IMR-90 (cell line): ENCODE measurements at regions not wholly inside any gene's neighbourhood (a gene's known extent, or its start where the extent isn't known, plus 50 kb on each side); places are given as distances from the start of the nearest gene placed in this dataset.

Experiments used
- ATAC-seq: fragments of 200-7000 bp; cut with Tn5 transposase; 2 replicates; pipeline ENCODE4 v1.9.1; 2020; ENCODE audit warnings: low read depth, mild to moderate bottlenecking, moderate library complexity
- BruUV-seq: library from RNA; stranded (reverse); fragments of 400-500 nt; replicated peaks from 2 replicates; lab custom pipeline; 2021; lab: Mats Ljungman, UMichigan
- CTCF ChIA-PET: fragments of 300-600 bp; formaldehyde crosslinking; extraction: SDS; loops from one replicate; lab custom pipeline; 2021; ENCODE audit warnings: antibody characterized with exemption; lab: Yijun Ruan, JAX
- POLR2A ChIA-PET: fragments of 300-600 bp; sonication (Branson Sonifier 250); formaldehyde crosslinking; loops from one replicate; lab custom pipeline; 2022; ENCODE audit warnings: antibody characterized with exemption; ENCODE audit not compliant: unreplicated experiment; lab: Charles Lee
- DNase-seq: peaks from one replicate; pipeline ENCODE4 v3.0.0; 2013
- H2AFZ ChIP-seq: replicated peaks from 2 replicates; pipeline ENCODE3; 2013; ENCODE audit warnings: low read length, mild to moderate bottlenecking; ENCODE audit not compliant: poor library complexity
- H2AK5ac ChIP-seq: 2 replicates; pipeline ENCODE4 v1.6.1; 2013; ENCODE audit warnings: low read depth, low read length, inconsistent platforms
- H2AK9ac ChIP-seq: replicated peaks from 2 replicates; pipeline ENCODE3; 2013; ENCODE audit warnings: mild to moderate bottlenecking, low read depth, low read length, moderate library complexity; ENCODE audit not compliant: poor library complexity
- H2BK120ac ChIP-seq: 2 replicates; pipeline ENCODE4 v1.6.1; 2013; ENCODE audit warnings: low read depth, low read length, inconsistent platforms
- H2BK15ac ChIP-seq: 3 replicates; pipeline ENCODE4 v1.6.1; 2013; ENCODE audit warnings: low read depth, low read length, inconsistent platforms
- H2BK20ac ChIP-seq: 2 replicates; pipeline ENCODE4 v1.6.1; 2013; ENCODE audit warnings: low read depth, mild to moderate bottlenecking, inconsistent platforms, low read length, moderate library complexity
- H2BK5ac ChIP-seq: 2 replicates; pipeline ENCODE4 v1.6.1; 2013; ENCODE audit warnings: mild to moderate bottlenecking, low read depth, low read length, inconsistent platforms; ENCODE audit not compliant: poor library complexity, severe bottlenecking
- H3K14ac ChIP-seq: replicated peaks from 2 replicates; pipeline ENCODE4 v1.6.1; 2013; ENCODE audit warnings: low read depth, low read length, inconsistent platforms
- H3K18ac ChIP-seq: 2 replicates; pipeline ENCODE4 v1.6.1; 2013; ENCODE audit warnings: low read depth, low read length, control low read depth
- H3K23ac ChIP-seq: 2 replicates; pipeline ENCODE4 v1.6.1; 2013; ENCODE audit warnings: low read depth, low read length, inconsistent platforms
- H3K27ac ChIP-seq: 2 replicates; pipeline ENCODE4 v1.5.1; 2013; ENCODE audit warnings: mild to moderate bottlenecking, control low read depth, low read length; ENCODE audit not compliant: insufficient read depth
- H3K27me3 ChIP-seq: 2 replicates; pipeline ENCODE4 v1.6.1; 2013; ENCODE audit warnings: low read length; ENCODE audit not compliant: control insufficient read depth, insufficient read depth
- H3K36me3 ChIP-seq: 2 replicates; pipeline ENCODE4 v1.6.1; 2013; ENCODE audit warnings: low read length, mixed read lengths; ENCODE audit not compliant: control insufficient read depth, insufficient read depth
- H3K4ac ChIP-seq: 2 replicates; pipeline ENCODE4 v1.6.1; 2013; ENCODE audit warnings: low read depth, low read length, inconsistent platforms
- H3K4me1 ChIP-seq: 2 replicates; pipeline ENCODE4 v1.6.1; 2013; ENCODE audit warnings: low read length, mixed read lengths; ENCODE audit not compliant: control insufficient read depth, insufficient read depth
- H3K4me2 ChIP-seq: 2 replicates; pipeline ENCODE4 v1.6.1; 2013; ENCODE audit warnings: low read depth, mild to moderate bottlenecking, control low read depth, low read length, moderate library complexity
- H3K4me3 ChIP-seq: 2 replicates; pipeline ENCODE4 v1.5.1; 2013; ENCODE audit warnings: low read depth, mild to moderate bottlenecking, control low read depth, low read length, moderate library complexity; ENCODE audit not compliant: insufficient read depth
- H3K56ac ChIP-seq: 2 replicates; pipeline ENCODE4 v1.6.1; 2013; ENCODE audit warnings: low read length, inconsistent platforms; ENCODE audit not compliant: insufficient read depth; ENCODE audit errors: extremely low read depth
- H3K79me1 ChIP-seq, 2 experiments: 2 replicates each; pipeline ENCODE4 v1.6.1; 2013; ENCODE audit warnings: low read length in 2 of 2, inconsistent platforms in 1 of 2, low read depth in 1 of 2
- H3K9ac ChIP-seq: 2 replicates; pipeline ENCODE4 v1.6.1; 2013; ENCODE audit warnings: low read depth, low read length, control low read depth
- H3K9me1 ChIP-seq: 2 replicates; pipeline ENCODE4 v1.6.1; 2013; ENCODE audit warnings: low read length, inconsistent platforms; ENCODE audit not compliant: insufficient read depth
- H3K9me3 ChIP-seq: 2 replicates; pipeline ENCODE4 v1.6.1; 2013; ENCODE audit warnings: low read length; ENCODE audit not compliant: control insufficient read depth, insufficient read depth
- H4K20me1 ChIP-seq: 2 replicates; pipeline ENCODE4 v1.6.1; 2013; ENCODE audit warnings: low read length, inconsistent platforms; ENCODE audit not compliant: insufficient read depth
- H4K5ac ChIP-seq: 2 replicates; pipeline ENCODE4 v1.6.1; 2013; ENCODE audit warnings: mild to moderate bottlenecking, low read depth, low read length, control low read depth
- H4K8ac ChIP-seq, 2 experiments: 2 replicates each; pipeline ENCODE4 v1.6.1; 2013; ENCODE audit warnings: low read depth in 2 of 2, low read length in 2 of 2, control low read depth in 1 of 2, inconsistent platforms in 1 of 2
- H4K91ac ChIP-seq: 2 replicates; pipeline ENCODE4 v1.6.1; 2013; ENCODE audit warnings: low read depth, low read length, inconsistent platforms; ENCODE audit not compliant: insufficient read depth
- BHLHE40 ChIP-seq: fragments of 150-350 bp; IDR thresholded peaks from 2 replicates; pipeline ENCODE4 v1.6.1; 2016; ENCODE audit warnings: mild to moderate bottlenecking, low read depth, low read length
- CEBPB ChIP-seq: IDR thresholded peaks from 2 replicates; pipeline ENCODE4 v1.6.1; 2012; ENCODE audit warnings: low read depth, low read length, improper control_type of control experiment
- CHD1 ChIP-seq: IDR thresholded peaks from 2 replicates; pipeline ENCODE4 v1.6.1; 2012; ENCODE audit warnings: low read depth, low read length, improper control_type of control experiment
- CTCF ChIP-seq: conservative IDR thresholded peaks from 2 replicates; pipeline ENCODE4 v1.5.1; 2012; ENCODE audit warnings: mild to moderate bottlenecking, low read depth, low read length, improper control_type of control experiment
- ELK1 ChIP-seq: fragments of 150-350 bp; IDR thresholded peaks from 2 replicates; pipeline ENCODE4 v1.6.1; 2016; ENCODE audit warnings: low read depth, mild to moderate bottlenecking, low read length, moderate library complexity, borderline replicate concordance
- FOS ChIP-seq: fragments of 150-350 bp; IDR thresholded peaks from 2 replicates; pipeline ENCODE4 v1.6.1; 2016; ENCODE audit warnings: low read depth, low read length
- MAFK ChIP-seq: IDR thresholded peaks from 2 replicates; pipeline ENCODE4 v1.6.1; 2012; ENCODE audit warnings: low read depth, low read length, improper control_type of control experiment
- MAZ ChIP-seq: IDR thresholded peaks from 2 replicates; pipeline ENCODE4 v1.6.1; 2012; ENCODE audit warnings: low read depth, mild to moderate bottlenecking, low read length, improper control_type of control experiment, moderate library complexity, borderline replicate concordance
- MXI1 ChIP-seq: IDR thresholded peaks from 2 replicates; pipeline ENCODE4 v1.6.1; 2012; ENCODE audit warnings: low read depth, mild to moderate bottlenecking, low read length, moderate library complexity, borderline replicate concordance
- NFE2L2 ChIP-seq: fragments of 150-350 bp; IDR thresholded peaks from 2 replicates; pipeline ENCODE4 v1.6.1; 2016; ENCODE audit warnings: low read depth, mild to moderate bottlenecking, low read length
- POLR2A ChIP-seq: IDR thresholded peaks from 2 replicates; pipeline ENCODE4 v1.6.1; 2012; ENCODE audit warnings: mild to moderate bottlenecking, low read depth, low read length
- RAD21 ChIP-seq: IDR thresholded peaks from 2 replicates; pipeline ENCODE4 v1.6.1; 2012; ENCODE audit warnings: low read length, improper control_type of control experiment
- RCOR1 ChIP-seq: IDR thresholded peaks from 2 replicates; pipeline ENCODE4 v1.6.1; 2012; ENCODE audit warnings: mild to moderate bottlenecking, low read length, improper control_type of control experiment; ENCODE audit not compliant: insufficient replicate concordance
- RFX5 ChIP-seq: IDR thresholded peaks from 2 replicates; pipeline ENCODE4 v1.8.0; 2012; ENCODE audit warnings: low read depth, mild to moderate bottlenecking, low read length, moderate library complexity
- SMC3 ChIP-seq: fragments of 150-350 bp; IDR thresholded peaks from 2 replicates; pipeline ENCODE4 v1.6.1; 2016; ENCODE audit warnings: low read depth, mild to moderate bottlenecking, antibody characterized with exemption, low read length, moderate library complexity
- USF2 ChIP-seq: fragments of 150-350 bp; IDR thresholded peaks from 2 replicates; pipeline ENCODE4 v1.6.1; 2017; ENCODE audit warnings: mild to moderate bottlenecking, antibody characterized with exemption, low read length, low read depth
- WGBS, 2 experiments: methylation state at CpG; one replicate each; pipeline versions ENCODE4 v1.1.5 to v1.1.7; 2013; ENCODE audit warnings: missing lambda C conversion rate in 2 of 2; ENCODE audit not compliant: insufficient read length in 1 of 2; ENCODE audit errors: extremely low coverage in 2 of 2; 5-methylcytosine and 5-hydroxymethylcytosine counted together
- dilution Hi-C: fragments of 300-500 bp; cut with HindIII; formaldehyde crosslinking; loops from one replicate; pipeline ENCODE4 v1.14.3; 2018; ENCODE audit warnings: low sequenced_read_pairs; ENCODE audit not compliant: unreplicated experiment
- in situ Hi-C: fragments of 300-500 bp; cut with MboI; formaldehyde crosslinking; loops from 3 replicates; pipeline ENCODE4 v1.14.3; 2019; ENCODE audit warnings: low sequenced_read_pairs, inconsistent platforms, mixed read lengths
- intact Hi-C: fragments of 100-400 bp; cut with micrococcal nuclease; formaldehyde crosslinking; loops from 2 replicates; pipeline ENCODE4 v1.10.0; 2022

GRCh38 chr22:34645375-34645774 is 420.6 kb upstream of the ISX start:
- in situ Hi-C loops (no loop called here), dilution Hi-C loops (no loop called here), intact Hi-C loops (no loop called here)
- Histone ChIP-seq H4K5ac (no peak overlapping the region), H3K4ac (no peak overlapping the region), H3K9me3 (peaks cover 25% of the 10 kb centered on the region), H3K27ac (no peak overlapping the region), H3K4me3 (no peak overlapping the region), H2AK9ac (no peak overlapping the region), H3K36me3 (no peaks in the 10 kb centered on the region), H3K23ac (no peak overlapping the region), H3K18ac (no peak overlapping the region), H3K27me3 (no peaks in the 10 kb centered on the region), H2BK5ac (no peak overlapping the region), H4K8ac (no peak overlapping the region), H2AK5ac (no peak overlapping the region), H2BK20ac (no peak overlapping the region), H3K14ac (no peak overlapping the region), H2BK120ac (no peak overlapping the region), H3K79me1 (no peaks in the 10 kb centered on the region), H4K91ac (no peak overlapping the region), H2AFZ (no peak overlapping the region), H3K4me2 (no peak overlapping the region), H4K20me1 (no peaks in the 10 kb centered on the region), H3K9ac (no peak overlapping the region), H3K56ac (no peak overlapping the region), H3K9me1 (no peaks in the 10 kb centered on the region), H2BK15ac (no peak overlapping the region), H3K4me1 (no peaks in the 10 kb centered on the region)
- ChIA-PET POLR2A (no interaction called here), CTCF (no interaction called here)
- no peak for DNase-seq
- no peak for ATAC-seq
- 50% methylated on average over 2 of the region's 6 CpGs; no CpG with 5 or more reads in 1 of the 2 experiments for WGBS, 2 experiments
- no TSS peak for BruUV-seq
- TF ChIP-seq CHD1 (no peak), FOS (no peak), POLR2A (no peak), USF2 (no peak), MXI1 (no peak), RCOR1 (no peak), NFE2L2 (no peak), RAD21 (no peak), RFX5 (no peak), ELK1 (no peak), CTCF (no peak), MAFK (no peak), MAZ (no peak), SMC3 (no peak), BHLHE40 (no peak), CEBPB (no peak)
